ENCODE measurements at regions not wholly inside any gene's neighbourhood (a gene's known extent, or its start where the extent isn't known, plus 50 kb on each side); places are given as distances from the start of the nearest gene placed in this dataset.
"Not testable (repeated sequence)": the region's sequence is repeated elsewhere in the genome, so short reads cannot be mapped to it uniquely, and the experiment has no call there.

DNA sequence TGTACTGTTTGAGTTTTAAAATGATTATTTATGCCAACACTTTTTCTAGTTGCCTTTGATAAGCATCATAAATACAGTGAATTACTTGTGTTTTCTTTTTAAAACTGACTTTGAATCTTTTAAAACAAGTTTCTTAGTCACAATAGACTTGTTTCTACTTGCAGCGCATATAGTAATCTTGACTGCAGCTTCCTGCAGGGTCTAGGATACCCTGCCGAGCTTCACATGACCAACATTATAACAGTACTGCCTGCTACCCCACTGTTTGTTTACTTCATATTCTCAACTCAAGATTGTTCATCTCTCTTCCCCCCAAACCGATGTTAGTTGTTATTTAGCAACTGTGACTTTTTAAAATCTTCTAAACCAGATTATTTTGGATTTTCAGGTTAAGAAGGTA lies 751.3 kb upstream of the NEGR1 start:
- no peak for FAIRE-seq

GRCh38 chr1:73029571-73029970 lies 747.2 kb upstream of the NEGR1 start:
- no peak for FAIRE-seq

- FAIRE-seq: no peak
These were observed 743.8 kb upstream of the NEGR1 start for GRCh38 chr1:73026114-73026513.

- no peak for FAIRE-seq
These were observed 727.6 kb upstream of the NEGR1 start for GRCh38 chr1:73009938-73010337.

DNA sequence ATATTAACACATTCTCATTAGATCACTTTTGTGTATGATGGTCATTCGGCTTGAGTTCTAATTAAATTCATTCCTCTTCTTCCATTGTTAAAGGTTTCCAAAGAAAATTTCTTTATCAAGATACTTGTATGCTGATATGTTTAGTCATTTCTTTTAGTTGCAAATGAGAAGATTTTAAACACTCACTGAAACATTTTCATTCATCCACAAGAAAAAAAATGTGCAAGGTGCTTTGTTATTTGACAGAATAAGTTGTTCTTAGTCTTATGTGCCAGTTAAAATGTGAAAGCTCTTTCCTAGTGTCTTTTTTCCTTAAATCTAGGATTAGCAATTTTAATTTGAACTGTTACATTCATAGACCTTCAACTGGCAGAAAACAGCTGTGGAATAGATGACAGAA lies 727.0 kb upstream of the NEGR1 start:
- no peak for FAIRE-seq

DNA sequence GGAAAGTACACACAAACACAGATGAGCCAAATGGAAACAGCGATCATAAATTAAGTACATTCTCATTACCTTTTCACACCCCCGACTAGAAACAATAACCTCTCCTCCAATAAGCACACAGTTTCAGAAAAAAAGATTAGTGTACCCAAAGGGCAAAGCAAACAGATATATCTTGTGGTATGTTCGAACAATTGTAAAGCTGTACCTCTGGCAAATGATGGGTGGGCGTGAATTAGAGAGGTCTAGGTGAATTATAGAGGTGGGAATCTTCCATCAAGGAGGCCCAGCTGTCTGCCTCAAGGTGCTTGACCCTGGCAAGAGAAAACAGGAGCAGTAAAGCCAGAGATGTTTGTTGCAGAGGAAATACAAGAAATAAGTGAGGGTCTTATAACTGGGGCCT lies 715.3 kb upstream of the NEGR1 start:
- FAIRE-seq: no peak

DNA sequence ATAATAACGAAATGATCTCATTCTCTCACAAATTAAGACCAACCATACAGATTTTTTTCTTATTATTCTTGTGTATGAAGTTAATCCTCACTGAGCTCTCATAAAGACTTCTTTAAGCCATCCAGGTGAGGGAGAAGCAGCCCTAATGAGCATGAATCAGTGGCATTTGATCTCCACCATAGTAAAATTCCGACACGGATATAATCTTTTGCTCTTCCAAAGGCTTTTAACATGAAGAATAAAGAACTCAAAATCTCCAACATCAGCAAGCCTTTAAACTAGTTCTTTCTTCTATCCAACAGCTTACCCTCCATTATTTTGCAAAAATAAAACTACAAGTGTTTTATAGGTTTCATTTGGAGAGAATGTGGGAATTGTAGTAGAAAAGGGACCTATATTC lies 714.7 kb upstream of the NEGR1 start:
- FAIRE-seq: no peak

GRCh38 chr1:72987871-72988270 lies 705.5 kb upstream of the NEGR1 start:
- not testable (repeated sequence) for FAIRE-seq

DNA sequence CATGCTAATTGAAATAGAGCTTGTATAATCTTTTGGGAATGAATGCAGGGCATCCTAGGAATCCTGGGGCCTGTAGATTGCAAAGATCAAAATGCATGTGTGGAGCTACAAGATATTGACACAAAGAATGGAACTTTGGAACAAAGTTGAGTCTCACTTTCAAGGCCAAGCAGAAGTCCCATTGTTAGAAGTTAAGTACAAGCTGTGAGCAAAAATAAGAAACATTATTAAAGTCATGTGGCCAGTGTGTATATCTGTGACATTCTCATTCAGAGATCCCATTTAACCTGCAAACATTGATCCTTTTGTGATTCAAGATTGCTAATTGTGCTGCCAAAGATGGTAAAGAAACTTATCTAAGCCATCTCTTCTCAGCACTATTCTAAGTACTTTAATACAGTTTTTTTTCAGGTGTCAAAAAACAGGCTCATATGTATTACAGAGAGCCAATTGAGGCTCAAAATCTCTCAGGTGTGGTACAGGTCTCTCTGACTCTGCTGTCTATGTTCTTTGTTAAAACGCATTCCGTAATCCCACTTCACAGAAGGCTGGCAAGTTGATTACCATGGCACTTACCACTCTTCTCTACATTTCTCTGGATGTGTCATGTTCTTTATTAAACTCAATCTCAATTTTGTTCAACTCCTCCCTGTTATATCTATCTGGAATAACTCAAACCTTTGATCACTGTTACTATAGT lies 704.4 kb upstream of the NEGR1 start:
- no peak for FAIRE-seq

DNA sequence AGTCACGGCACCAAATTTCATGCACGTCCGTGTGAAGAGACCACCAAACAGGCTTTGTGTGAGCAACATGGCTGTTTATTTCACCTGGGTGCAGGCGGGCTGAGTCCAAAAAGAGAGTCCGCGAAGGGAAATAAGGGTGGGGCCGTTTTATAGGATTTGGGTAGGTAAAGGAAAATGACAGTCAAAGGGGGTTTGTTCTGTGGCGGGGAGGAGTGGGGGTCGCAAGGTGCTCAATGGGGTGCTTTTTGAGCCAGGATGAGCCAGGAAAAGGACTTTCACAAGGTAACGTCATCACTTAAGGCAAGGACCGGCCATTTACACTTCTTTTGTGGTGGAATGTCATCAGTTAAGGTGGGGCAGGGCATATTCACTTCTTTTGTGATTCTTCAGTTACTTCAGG lies 702.7 kb upstream of the NEGR1 start:
- FAIRE-seq: not testable (repeated sequence)

GRCh38 chr1:72983011-72983410 lies 700.7 kb upstream of the NEGR1 start:
- not testable (repeated sequence) for FAIRE-seq

DNA sequence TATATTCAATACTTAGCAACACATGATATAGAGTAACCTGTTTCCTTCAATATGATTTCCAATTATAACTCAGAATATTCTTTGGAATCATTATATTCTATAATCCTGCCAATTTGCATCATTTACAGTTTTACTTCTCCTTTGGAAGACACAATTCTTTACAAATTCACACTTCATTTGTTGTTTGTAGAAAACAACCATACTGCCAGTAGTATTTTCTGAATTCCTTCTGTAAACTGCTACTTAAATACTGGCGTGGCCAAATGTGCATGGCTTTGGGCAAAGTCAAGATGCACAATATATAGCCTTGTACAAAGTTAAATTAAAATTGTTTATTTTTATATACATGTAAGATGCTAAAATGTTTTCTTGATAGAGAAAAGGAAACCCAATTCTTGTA lies 687.1 kb upstream of the NEGR1 start:
- FAIRE-seq: no peak

GRCh38 chr1:72954943-72955342 lies 672.6 kb upstream of the NEGR1 start:
- FAIRE-seq: no peak

DNA sequence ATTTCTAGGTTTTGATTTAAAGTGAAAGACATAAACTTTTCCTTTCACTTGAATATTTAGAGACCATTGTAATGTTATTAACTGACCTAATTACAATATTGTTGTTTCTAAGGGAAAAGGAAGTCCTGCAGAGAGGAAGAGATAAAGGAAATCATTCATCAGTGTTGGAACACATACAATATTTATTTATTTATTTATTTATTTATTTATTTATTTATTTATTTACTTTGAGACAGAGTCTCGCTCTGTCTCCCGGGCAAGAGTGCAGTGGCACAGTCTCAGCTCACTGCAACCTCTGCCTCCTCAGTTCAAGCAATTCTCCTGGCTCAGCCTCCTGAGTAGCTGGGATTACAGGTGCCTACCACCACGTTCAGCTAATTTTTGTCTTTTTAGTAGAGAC lies 668.6 kb upstream of the NEGR1 start:
- not testable (repeated sequence) for FAIRE-seq

DNA sequence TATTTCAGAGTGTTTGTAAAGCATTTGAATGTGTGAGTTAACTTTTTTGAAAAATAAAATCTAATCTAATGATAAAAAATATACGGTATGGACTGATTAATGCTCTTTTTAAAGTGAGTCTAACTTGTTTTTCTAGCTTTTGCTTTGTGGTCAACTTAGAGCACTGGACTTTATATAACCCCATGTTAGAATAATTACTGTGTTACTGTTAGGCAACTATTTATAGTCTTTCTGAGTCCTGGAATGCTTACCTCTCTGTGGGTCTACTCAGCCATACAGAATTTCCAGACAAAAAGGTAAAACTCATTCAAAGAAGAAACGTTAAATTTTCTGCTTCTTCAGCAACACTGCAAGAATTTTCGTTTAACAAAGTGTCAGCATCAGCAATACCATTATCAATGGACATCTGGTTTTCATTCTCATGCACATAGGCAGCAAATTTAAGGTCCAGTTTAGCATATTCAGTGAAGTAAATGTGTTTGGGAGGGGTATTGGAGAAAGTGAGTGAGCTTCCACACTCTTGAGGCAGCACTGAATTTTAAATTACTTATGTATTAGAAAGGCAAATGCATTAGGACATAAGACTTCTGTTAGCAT lies 664.7 kb upstream of the NEGR1 start:
- no peak for FAIRE-seq

DNA sequence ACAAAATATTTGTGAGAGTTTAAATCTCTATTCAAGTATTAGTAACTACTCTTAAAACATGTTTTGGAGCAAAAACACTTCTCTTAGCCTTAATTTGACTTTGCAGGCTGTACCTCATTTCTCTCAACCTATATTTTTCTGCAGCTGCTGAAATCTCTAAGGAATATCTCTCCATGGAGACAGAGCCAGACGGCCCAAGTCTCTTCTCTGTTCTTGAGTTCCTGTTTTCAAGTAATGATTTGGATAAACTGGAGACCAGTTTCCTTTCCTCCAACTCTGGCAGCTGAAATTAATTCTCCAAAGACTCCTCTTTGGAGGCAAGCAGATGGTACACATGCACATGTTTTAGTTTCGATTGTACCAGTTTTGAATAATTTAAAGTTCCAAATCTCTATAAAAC lies 659.7 kb upstream of the NEGR1 start:
- FAIRE-seq: no peak

- no peak for FAIRE-seq
These were observed 656.1 kb upstream of the NEGR1 start for GRCh38 chr1:72938408-72938807.

- no peak for FAIRE-seq
These were observed 655.6 kb upstream of the NEGR1 start for GRCh38 chr1:72937905-72938304.

GRCh38 chr1:72936942-72937341 lies 654.6 kb upstream of the NEGR1 start:
- FAIRE-seq: no peak

- FAIRE-seq: no peak
These were observed 653.9 kb upstream of the NEGR1 start for GRCh38 chr1:72936151-72936740.

- no peak for FAIRE-seq
These were observed 649.7 kb upstream of the NEGR1 start for GRCh38 chr1:72932025-72932424.

- FAIRE-seq: no peak
These were observed 648.2 kb upstream of the NEGR1 start for GRCh38 chr1:72930528-72930927.

DNA sequence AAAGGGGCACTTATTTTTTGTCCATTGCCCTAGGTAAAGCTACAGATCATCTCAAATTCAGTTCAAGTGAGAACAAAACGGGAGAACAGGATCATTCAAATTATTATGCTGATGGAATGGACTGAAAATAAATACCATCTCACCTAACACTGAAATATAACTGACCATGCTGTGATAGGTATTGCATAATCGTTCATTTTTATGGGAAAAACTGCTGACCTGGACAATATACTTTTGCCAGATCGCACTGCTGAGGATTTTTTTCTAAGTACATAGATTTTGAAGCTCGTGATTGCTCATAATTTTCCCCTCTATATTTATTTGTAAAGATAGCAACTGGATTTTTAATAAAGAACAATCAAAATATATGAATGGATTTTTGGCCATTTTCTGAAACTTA lies 636.6 kb upstream of the NEGR1 start:
- no peak for FAIRE-seq

DNA sequence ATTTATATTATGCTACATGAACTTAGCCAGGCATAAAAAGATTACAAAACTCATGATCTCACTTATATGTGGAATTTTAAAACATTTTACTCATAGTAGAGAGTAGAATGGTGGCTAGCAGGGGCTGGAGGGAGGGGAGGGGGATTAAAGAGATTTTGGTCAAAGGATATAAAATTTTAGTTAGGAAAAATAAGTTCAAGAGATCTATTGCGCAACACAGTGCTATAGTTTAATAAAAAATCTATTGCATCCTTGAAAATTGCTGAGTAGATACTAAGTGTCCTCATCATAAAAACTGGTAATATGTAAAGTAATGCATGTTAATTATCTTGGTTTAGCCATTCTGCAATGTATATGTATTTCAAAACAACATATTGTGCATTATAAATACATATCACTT lies 635.6 kb upstream of the NEGR1 start:
- FAIRE-seq: no peak

DNA sequence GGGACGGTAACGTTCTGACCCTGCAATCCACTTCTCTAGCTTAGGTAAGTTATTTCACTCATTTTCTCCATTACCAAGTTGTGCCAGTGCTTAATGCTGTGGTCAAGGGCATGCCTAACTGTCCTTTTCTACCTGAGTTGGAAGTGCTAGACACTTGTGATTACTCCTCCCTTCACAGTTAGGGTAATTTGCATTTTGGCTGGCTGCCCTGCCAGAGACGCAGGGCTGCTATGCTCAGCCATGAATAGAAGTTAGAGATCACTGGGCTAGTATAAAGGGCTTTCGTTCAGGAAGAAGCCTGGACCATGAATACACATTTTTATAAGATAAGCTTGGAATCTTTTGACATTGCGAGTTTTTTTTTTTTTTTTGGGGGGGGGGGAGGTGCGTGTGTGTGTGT lies 633.2 kb upstream of the NEGR1 start:
- no peak for FAIRE-seq

All from G401.6 (cell line).